Fibroblast of skin of back (primary cell): ENCODE measurements at regions not wholly inside any gene's neighbourhood (a gene's known extent, or its start where the extent isn't known, plus 50 kb on each side); places are given as distances from the start of the nearest gene placed in this dataset.

ENCODE experiments used
- DNase-seq: peaks from one replicate; pipeline ENCODE4 v3.0.0-alpha.2; 2013

DNA sequence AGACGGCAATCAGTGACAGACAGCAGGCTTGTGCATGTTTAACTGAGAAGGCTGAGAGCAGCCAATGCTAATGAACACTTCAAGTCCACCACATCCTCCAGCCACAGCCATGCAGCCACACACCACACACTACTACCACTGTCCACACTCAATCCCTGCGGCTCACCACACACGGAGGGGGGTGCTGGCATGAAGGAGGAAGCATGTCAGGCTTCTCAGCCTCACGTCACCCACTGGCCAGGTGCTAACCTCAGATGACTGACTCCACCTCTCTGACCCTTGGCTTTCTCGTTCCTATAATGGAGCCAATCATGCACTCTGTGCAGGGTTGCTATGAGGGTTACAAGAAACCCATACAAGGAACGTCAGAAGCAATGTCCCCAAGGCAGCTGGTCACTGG lies 165.4 kb upstream of the RNF32 start:
- DNase-seq: no peak

- DNase-seq: peak; percentile 68
These were observed 166.3 kb upstream of the RNF32 start for GRCh38 chr7:156474241-156474743.

DNA sequence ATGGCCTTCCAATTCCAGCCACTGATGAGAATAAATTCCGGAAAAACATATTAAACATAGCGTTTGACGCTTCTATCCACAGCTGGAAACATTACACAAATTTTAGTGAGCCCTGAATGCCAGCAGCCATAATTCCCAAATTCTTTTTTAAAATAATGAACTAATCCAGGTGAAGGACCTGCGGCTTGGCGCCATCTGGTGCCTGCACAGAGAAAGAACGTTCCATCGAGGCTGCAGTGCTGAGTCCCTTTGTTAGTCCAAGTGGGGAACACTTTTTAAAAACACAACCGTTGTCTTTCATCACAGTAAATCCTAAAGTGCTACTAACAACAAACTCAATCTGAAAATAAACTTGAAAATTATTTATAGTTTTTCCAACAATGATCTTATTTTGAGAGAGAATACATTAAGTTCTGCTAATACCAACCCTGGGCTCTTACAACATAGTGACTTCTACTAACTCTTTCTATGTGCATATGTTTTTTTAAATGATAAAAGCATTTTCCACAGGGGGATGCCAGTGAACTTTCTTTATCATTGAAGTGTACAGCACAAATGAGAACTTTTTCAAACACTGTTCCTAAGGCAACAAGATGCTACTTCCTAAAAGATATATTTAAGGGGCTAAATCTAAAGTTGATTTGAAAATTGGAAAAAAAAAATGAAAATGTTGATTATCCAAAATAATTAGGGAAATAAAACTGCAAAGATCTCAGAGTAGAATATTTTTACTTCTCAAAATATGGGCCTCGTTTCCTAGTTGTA lies 166.9 kb upstream of the RNF32 start:
- DNase-seq: peak; percentile 20

GRCh38 chr7:156472267-156472666 lies 168.3 kb upstream of the RNF32 start:
- DNase-seq: no peak

DNA sequence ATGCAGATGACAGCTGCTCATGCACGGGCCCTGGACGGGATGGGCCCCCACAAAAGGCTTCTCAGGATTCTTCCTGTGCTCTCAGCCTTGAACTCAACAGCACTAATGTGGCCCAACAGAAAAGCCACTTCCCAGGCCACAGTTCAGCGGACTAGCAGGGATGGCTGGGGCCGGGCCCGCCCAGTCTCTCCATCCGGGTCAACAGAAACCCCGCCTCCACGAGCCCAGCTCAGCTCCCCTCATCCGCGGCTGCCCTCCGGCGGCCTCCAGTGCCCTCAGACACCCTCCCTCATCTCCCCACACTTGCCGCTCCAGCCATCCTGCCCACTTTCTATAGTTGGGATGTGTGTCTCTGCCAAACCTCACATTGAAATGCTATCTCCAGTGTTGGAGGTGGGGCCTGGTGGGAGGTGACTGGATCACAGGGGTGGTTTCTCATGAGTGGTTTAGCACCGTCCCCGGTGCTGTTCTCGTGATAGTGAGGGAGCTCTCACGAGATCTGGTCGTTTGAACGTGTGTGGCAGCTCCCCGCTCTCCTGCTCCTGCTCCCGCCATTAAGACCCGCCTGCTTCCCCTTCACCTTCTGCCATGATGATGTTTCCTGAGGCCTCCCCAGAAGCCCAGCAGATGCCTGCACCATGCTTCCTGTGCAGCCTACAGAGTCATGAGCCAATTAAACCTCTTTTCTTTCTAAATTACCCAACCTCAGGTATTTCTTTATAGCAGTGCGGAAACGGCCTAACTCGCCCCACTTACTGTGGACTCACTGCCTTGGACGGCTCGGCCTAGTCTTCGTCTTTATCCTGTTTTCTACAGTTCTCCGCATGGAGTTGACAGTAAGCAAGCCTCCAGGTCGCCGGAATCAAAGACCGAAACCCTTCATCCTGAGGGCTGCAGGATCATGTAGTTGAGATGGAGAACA lies 169.9 kb upstream of the RNF32 start:
- DNase-seq: no peak

- DNase-seq: no peak
These were observed 173.5 kb upstream of the RNF32 start for GRCh38 chr7:156466955-156467625.

- DNase-seq: no peak
These were observed 174.3 kb upstream of the RNF32 start for GRCh38 chr7:156466272-156466671.

DNA sequence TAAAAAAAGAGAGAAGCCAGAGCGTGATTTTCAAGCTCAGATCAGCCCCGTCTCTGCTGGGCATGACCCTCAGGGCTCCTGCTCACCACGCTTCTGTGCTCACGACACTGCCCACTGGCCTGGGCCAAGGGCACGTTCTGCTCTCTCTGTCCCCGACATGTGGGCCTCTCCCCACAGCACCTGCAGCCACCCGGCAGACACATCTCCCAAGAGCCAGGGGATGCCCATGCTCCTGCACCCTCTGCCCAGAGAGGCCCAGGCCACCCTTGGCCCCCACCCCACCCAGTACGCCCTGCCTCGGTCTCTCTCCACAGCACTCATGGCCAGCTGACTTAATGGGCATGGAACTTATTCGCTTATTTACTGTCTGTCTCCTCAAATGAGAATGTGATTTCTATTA lies 175.4 kb upstream of the RNF32 start:
- DNase-seq: no peak

DNA sequence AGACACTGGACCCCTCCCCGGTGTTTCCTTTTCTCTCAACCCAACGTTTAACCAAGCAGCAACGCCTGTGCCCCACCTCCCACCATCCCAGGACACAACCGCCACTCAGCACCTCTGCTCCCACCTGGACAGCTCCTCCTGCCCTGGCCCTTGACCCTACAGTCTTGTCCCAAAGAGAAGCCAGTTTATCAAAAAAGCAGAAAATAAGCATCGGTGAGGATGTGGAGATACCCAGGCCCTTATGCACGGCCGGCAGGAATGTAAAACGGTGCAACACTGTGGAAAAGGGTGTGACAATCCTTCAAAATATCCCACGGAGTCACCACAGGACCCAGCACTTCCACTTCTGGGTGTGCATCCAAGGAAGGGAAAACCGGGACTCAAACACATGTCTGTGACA lies 176.2 kb upstream of the RNF32 start:
- DNase-seq: no peak

DNA sequence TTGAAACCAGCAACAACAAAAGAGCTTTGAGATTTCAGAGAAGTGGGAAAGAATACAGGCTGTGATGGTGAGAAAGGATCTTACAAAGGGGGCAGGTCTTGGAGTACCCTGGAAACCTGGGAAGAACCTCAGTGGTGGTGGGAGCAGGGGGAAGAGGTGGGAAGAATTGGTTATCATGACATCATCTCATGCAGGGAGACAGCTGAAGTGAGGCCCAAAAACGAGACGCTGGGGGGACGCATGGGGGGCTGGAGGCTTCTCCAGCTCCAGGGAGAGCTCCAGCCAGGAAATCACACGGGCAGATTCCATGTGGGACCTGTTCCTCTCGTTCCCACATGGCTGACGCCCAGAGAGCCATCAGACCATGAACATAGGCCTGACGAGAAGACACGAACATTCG lies 177.3 kb upstream of the RNF32 start:
- DNase-seq: no peak

DNA sequence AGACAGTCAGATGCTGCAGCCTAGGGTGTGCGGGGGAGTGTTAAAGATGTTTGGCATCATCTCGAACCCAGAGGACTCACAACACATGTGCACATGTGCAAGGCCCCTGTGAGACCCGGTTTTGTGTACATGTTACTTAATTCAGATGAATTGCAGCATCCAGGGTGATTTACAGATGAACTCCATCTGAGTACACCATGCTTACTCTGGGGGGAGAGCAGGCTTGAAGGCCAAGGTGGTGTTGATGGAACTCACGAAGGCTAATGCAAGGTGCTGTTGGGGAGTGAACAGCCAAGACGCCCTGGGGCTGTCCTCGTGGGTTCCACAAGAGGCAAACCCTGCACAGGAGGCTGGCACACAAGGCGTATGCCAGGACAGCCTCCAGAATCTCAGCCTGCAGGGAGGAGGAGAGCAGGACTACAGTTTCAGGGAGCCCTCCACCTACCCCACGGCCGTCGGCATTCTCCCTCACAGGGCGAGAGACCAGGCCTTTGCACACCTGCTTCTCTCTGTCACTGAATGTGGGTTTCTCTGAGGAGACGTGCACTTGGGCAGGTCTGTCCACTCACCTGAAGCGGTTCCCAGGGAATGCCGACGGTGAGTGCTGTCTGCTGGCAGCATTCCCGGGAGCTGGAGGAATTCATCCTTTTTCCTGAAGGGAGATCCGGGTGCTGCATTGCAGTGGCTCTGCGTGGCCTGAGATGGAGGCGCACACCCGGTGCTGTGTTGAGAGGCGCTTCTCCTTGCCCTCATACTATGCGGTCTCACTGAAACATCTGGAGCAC lies 178.5 kb upstream of the RNF32 start:
- DNase-seq: no peak

DNA sequence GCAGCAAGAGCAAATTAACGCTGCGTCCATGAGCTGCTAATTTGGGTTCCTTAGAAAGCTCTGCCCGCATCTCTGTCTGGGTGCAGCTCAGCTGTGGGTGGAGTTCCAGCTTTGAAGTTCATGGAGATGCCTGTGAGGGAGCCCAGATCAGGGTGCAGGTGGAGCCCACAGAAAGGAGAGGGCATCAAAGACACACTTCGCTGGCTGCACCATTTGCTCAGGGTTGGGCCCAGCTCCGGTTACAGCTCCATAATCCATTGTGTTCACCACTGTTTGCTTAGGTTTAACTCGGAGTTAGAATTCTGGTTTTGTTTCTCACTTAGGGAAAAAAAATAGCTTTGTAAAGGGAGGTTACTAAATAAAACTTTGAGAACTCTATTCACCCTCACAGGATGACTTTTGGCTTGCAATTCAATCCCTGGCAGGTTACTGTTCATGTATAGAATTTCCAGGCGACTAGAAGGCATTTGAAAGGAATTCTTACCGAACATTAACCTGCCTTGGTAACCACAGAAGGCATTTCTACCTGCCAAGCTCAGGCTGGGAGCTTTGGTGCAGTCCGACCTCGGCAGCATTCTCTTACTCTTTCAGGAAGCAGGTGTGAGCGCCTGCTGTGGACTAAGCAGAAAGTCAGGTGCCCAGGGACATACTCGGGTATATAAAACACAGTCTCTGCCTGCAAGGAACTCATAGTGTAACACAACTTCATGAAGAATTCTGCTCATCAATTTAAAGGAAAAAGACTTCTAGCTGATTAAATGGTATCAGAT lies 179.5 kb upstream of the RNF32 start:
- DNase-seq: no peak

GRCh38 chr7:156459582-156459981 lies 181.0 kb upstream of the RNF32 start:
- DNase-seq: no peak

DNA sequence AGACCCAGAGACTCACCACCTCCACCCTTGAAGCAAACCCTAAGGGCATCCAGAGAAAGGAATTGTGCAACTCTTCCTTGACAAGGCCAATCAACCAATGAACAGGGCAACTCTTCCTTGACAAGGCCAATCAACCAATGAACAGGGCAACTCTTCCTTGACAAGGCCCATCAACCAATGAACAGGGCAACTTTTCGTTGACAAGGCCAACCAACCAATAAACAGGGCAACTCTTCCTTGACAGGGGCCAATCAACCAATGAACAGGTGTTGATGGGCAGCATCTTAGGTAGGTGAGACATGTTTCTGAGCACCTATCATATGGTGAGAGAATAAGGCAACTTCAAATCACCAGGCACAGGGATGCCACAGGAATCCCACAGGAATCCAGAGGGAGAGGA lies 181.5 kb upstream of the RNF32 start:
- no peak for DNase-seq

DNA sequence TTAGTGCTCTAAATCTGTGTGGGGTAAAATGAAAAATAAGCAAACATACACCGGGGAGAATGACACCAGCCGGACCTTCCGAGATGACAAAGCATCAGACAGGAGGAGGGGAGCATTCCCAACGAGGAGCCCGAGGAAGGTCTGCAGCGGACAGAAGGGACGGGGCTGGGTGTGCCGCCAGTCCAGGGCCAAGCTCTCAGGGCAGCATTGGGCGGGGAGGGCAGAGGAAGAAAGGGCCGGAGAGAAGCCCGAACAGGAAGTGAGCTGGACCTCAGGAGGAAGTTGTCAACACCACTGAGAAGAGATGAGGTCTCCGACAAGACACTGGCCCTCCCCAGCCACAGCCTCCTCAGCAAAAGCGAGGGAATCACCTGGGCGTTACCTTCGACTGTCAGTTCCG lies 182.6 kb upstream of the RNF32 start:
- DNase-seq: no peak

- no peak for DNase-seq
These were observed 184.0 kb upstream of the RNF32 start for GRCh38 chr7:156456503-156457115.

GRCh38 chr7:156456032-156456431 lies 184.5 kb upstream of the RNF32 start:
- DNase-seq: no peak

- no peak for DNase-seq
These were observed 190.1 kb upstream of the RNF32 start for GRCh38 chr7:156450473-156450872.

- no peak for DNase-seq
These were observed 191.7 kb upstream of the RNF32 start for GRCh38 chr7:156448918-156449317.

DNA sequence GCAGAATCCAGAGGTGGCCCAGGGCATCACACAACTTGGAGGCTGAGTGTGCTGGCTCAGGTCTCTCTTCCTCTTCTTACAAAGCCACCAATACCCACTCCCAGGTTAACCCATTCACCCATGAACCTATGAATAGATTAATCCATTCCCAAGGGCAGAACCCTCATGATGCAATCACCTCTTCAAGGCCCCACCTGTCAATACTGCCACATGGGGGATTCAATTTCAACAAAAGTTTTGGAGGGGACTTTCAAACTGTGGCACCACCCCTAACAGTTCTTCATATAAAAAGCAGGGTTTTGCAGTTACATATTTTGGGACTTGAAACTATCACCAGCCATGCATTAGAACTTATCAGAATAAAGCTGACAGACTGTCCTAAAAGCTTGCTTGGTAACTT lies 193.6 kb upstream of the RNF32 start:
- DNase-seq: no peak
